ENCODE measurements at regions not wholly inside any gene's neighbourhood (a gene's known extent, or its start where the extent isn't known, plus 50 kb on each side); places are given as distances from the start of the nearest gene placed in this dataset.

DNA sequence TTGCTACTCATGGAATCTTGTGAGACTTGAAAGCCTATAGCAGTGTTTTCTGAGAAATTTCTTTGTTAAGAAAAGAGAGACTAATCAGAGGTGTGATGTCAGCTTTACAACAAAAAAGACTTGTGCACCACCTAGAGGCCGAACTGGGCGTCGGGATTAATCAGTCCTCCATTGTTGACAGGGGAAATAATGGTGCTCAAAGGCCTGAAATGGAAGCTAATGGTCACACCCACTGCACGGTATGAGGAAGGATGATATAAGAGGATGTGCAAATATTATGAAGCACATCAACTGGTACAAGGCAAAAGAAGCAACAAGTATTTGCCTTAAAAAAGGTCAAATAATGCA lies 480.2 kb upstream of the MIR17HG start:
- in situ Hi-C loops (cut with HindIII; ENCODE audit: low sequenced_read_pairs), result no loop called here
- no peak overlapping the region for H3K4me3 ChIP-seq (ENCODE audit: low read depth, low read length)
- DNase-seq (ENCODE audit: low read depth, low spot score), result peak; percentile 70
- TF ChIP-seq, protein P1, sequence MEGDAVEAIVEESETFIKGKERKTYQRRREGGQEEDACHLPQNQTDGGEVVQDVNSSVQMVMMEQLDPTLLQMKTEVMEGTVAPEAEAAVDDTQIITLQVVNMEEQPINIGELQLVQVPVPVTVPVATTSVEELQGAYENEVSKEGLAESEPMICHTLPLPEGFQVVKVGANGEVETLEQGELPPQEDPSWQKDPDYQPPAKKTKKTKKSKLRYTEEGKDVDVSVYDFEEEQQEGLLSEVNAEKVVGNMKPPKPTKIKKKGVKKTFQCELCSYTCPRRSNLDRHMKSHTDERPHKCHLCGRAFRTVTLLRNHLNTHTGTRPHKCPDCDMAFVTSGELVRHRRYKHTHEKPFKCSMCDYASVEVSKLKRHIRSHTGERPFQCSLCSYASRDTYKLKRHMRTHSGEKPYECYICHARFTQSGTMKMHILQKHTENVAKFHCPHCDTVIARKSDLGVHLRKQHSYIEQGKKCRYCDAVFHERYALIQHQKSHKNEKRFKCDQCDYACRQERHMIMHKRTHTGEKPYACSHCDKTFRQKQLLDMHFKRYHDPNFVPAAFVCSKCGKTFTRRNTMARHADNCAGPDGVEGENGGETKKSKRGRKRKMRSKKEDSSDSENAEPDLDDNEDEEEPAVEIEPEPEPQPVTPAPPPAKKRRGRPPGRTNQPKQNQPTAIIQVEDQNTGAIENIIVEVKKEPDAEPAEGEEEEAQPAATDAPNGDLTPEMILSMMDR (IDR thresholded peaks at IDR 0.05; ENCODE audit: low read depth, low read length), result peak; percentile 75

DNA sequence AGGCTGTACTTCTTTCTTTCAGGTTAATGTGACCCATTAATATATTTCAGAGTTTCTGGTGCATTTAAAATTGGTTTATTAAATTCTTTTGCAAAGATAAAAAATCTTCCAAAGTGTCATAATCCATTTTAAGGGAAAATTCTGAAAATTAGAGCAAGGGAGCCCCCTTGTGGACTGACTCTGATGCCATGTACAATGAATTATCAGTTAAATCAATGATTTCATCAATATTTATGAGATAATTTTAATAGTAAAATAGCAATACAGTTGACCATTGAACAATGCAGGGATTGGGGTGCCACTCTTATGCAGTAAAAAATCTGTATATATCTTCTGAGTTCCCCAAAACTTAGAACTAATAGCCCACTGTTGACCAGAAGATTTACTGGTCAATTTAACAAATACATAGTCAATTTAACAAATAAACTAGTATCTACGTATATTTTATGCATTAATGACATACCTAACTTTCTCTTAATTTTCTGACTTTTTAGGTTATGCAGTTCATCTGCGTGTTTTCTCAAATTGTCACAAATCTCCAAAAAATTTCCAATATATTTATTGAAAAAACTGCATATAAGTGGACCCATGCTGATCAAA lies 479.1 kb upstream of the MIR17HG start:
- TF ChIP-seq, protein P1 (IDR thresholded peaks at IDR 0.05; ENCODE audit: low read depth, low read length), result peak; percentile 55
- no peak overlapping the region for H3K4me3 ChIP-seq (ENCODE audit: low read depth, low read length)

DNA sequence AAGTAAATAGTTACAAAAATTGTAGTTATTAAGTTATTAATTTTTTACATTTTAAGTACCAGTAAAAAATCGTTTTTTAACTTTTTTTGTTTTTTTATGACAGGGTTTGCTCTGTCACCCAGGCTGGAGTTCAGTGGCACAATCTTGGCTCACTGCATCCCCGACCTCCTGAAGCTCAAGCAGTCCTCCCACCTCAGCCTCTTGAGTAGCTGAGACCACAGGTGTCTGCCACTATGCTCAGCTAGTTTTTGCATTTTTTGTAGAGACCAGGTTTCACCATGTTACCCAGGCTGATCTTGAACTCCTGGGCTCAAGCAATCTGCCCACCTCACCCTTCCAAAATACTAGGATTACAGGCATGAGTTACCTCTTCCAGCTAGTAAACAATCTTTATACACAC lies 477.9 kb upstream of the MIR17HG start:
- DNase-seq (ENCODE audit: low read depth, low spot score), result no peak
- TF ChIP-seq, protein P1 (IDR thresholded peaks at IDR 0.05; ENCODE audit: low read depth, low read length), result no peak
- in situ Hi-C loops (cut with HindIII; ENCODE audit: low sequenced_read_pairs), result no loop called here
- no peak overlapping the region for H3K4me3 ChIP-seq (ENCODE audit: low read depth, low read length)

More for the DNA sequence above, 479.1 kb upstream of the MIR17HG start:
- peak; percentile 39 for DNase-seq (ENCODE audit: low read depth, low spot score)
- in situ Hi-C loops (cut with HindIII; ENCODE audit: low sequenced_read_pairs), result no loop called here

DNA sequence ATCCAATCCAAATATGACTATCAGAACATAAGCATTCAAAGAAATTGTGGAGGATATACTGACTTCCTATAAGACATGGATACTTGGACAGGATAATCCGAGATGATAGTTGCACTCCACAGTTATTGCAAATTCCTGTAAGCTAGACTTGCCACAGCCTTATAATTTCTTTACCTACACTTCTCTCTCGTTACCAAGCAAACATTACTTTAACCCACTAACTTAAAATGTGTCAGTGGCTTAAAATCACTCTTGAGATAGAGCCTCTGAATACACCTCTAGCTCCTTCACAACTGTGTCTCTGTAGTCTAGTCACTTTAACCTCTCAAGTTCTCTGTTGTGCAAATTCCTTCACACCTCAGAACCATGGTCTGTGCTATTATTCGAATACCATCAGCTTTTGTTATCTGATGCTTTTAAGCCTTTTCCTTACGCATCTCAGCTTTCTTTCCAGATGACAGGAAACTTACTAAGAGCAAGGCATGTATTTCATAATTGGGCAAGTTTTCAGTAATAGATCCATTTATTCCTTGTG lies 474.9 kb upstream of the MIR17HG start:
- no peak overlapping the region for H3K4me3 ChIP-seq (ENCODE audit: low read depth, low read length)
- no peak for DNase-seq (ENCODE audit: low read depth, low spot score)
- TF ChIP-seq, protein P1 (IDR thresholded peaks at IDR 0.05; ENCODE audit: low read depth, low read length), result no peak
- in situ Hi-C loops (cut with HindIII; ENCODE audit: low sequenced_read_pairs), result no loop called here

DNA sequence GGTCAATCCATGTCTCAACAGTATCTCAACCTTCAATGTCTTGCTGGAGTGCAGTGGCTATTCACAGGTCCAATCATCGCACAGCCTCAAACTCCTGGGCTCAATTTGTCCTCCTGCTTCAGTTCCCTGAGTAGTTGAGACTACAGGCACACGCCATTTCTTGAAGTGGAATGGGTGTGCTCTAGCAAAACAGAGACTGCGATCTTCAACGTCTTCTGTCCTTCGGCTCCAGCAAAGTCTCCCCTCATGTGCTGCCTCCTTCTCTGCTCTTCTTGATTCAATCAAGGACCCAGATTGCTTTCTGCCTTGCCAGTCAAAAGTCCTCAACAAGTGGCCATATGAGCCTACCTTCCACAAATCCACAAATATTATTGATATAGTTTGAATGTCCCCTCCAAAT lies 466.7 kb upstream of the MIR17HG start:
- TF ChIP-seq, protein P1 (IDR thresholded peaks at IDR 0.05; ENCODE audit: low read depth, low read length), result no peak
- no peak overlapping the region for H3K4me3 ChIP-seq (ENCODE audit: low read depth, low read length)
- in situ Hi-C loops (cut with HindIII; ENCODE audit: low sequenced_read_pairs), result no loop called here
- no peak for DNase-seq (ENCODE audit: low read depth, low spot score)

DNA sequence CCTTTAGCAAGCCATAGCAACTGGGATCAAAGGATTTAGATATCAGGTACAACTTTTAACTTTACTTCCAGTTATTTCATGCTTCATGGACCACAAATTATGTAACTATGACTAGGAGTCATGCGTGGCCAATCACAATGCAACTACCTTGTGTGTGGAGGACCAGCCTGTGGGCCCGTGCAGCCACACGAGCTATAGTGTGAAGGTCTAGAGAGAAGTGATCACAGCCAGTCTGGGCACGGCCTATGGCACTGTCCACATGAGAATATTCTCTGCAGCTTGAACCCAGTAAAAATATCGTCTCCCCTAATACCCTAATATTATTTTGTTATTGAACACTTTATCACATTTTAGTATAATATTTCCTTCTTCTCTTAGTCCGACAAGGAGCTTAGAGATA lies 464.9 kb upstream of the MIR17HG start:
- TF ChIP-seq, protein P1 (IDR thresholded peaks at IDR 0.05; ENCODE audit: low read depth, low read length), result no peak
- DNase-seq (ENCODE audit: low read depth, low spot score), result no peak
- H3K4me3 ChIP-seq (ENCODE audit: low read depth, low read length), result no peak overlapping the region
- in situ Hi-C loops (cut with HindIII; ENCODE audit: low sequenced_read_pairs), result no loop called here

Measured in astrocyte of the spinal cord (primary cell).